Kidney (tissue), 13 donors: ENCODE measurements at regions not wholly inside any gene's neighbourhood (a gene's known extent, or its start where the extent isn't known, plus 50 kb on each side); places are given as distances from the start of the nearest gene placed in this dataset.

Experiments
- DNase-seq, 5 donors: peaks; one replicate each; pipeline ENCODE4 v3.0.0-alpha.2; 2013 to 2020
- FAIRE-seq: peaks from 2 replicates; lab custom pipeline; 2012; peaks lifted over from hg19 to GRCh38; lab: Jason Lieb, UNC
- H3K27ac ChIP-seq, 2 donors: one replicate each; pipeline ENCODE4 v1.7.0; 2013; ENCODE audit warnings: low read depth in 2 of 2, low read length in 2 of 2, inconsistent platforms in 1 of 2
- H3K27me3 ChIP-seq: one replicate; pipeline ENCODE4 v1.7.1; 2013; ENCODE audit warnings: low read length, inconsistent platforms; ENCODE audit not compliant: control insufficient read depth, insufficient read depth
- H3K36me3 ChIP-seq, 3 donors: one replicate each; pipeline versions ENCODE4 v1.7.0 to v1.7.1; 2013; ENCODE audit warnings: low read length in 3 of 3, control low read depth in 1 of 3, inconsistent platforms in 1 of 3; ENCODE audit not compliant: insufficient read depth in 3 of 3, control insufficient read depth in 2 of 3
- H3K4me1 ChIP-seq, 3 donors: one replicate each; pipeline versions ENCODE4 v1.7.0 to v1.7.1; 2013; ENCODE audit warnings: low read length in 3 of 3, inconsistent platforms in 1 of 3, low read depth in 1 of 3; ENCODE audit not compliant: control insufficient read depth in 2 of 3, insufficient read depth in 2 of 3
- H3K4me3 ChIP-seq, 3 donors: one replicate each; pipeline versions ENCODE4 v1.7.0 to v1.8.1; 2013; ENCODE audit warnings: low read length in 3 of 3, control low read depth in 1 of 3, inconsistent platforms in 1 of 3
- H3K9ac ChIP-seq, 3 donors: one replicate each; pipeline versions ENCODE4 v1.7.0 to v1.7.1; 2013; ENCODE audit warnings: low read length in 3 of 3, control low read depth in 1 of 3, inconsistent platforms in 1 of 3
- H3K9me3 ChIP-seq, 3 donors: one replicate each; pipeline versions ENCODE4 v1.7.0 to v1.7.1; 2013; ENCODE audit warnings: low read length in 3 of 3, control low read depth in 1 of 3, inconsistent platforms in 1 of 3; ENCODE audit not compliant: control insufficient read depth in 2 of 3, insufficient read depth in 1 of 3
- CTCF ChIP-seq: IDR thresholded peaks from 3 replicates; pipeline ENCODE4 v1.5.1; 2012; ENCODE audit warnings: mild to moderate bottlenecking, moderate library complexity, borderline replicate concordance; ENCODE audit not compliant: insufficient read depth; ENCODE audit errors: extremely low read depth
- intact Hi-C: fragments of 100-400 bp; cut with DNase I; formaldehyde crosslinking; loops from one replicate; pipeline ENCODE4 v1.11.1; 2022
- donor health status: control.
- donor health status: control.
- donor health status: control.
- donor health status: control.
- donor health status: control.
- donor health status: DM: yes; HTN: yes; CAD: no.
- donor health status: Normal renal cell carcinoma (clear cell type).

- no peak overlapping the region for H3K4me3 ChIP-seq
- no peaks in the 10 kb centered on the region for H3K9me3 ChIP-seq
- no peaks in the 10 kb centered on the region for H3K36me3 ChIP-seq
- no peak for TF ChIP-seq CTCF
- no peak for FAIRE-seq
- no peak overlapping the region for H3K27ac ChIP-seq
- no peak for DNase-seq
- H3K9ac ChIP-seq = no peak overlapping the region
- no peaks in the 10 kb centered on the region for H3K4me1 ChIP-seq
- H3K27me3 ChIP-seq = no peaks in the 10 kb centered on the region
- intact Hi-C loops = no loop called here
Measured at GRCh38 chr16:79543219-79543618, 57.3 kb downstream of the MAF start.

GRCh38 chr16:79542237-79542774, 58.2 kb downstream of the MAF start:
- FAIRE-seq (no peak), DNase-seq (peak in 1 of 5 donors; percentile 10)
- H3K36me3 ChIP-seq = no peaks in the 10 kb centered on the region
- intact Hi-C loops = no loop called here
- H3K4me3 ChIP-seq = no peak overlapping the region
- H3K9me3 ChIP-seq = no peaks in the 10 kb centered on the region
- H3K27ac ChIP-seq = no peak overlapping the region
- H3K9ac ChIP-seq = no peak overlapping the region
- H3K27me3 ChIP-seq = no peaks in the 10 kb centered on the region
- H3K4me1 ChIP-seq = no peaks in the 10 kb centered on the region
- no peak for TF ChIP-seq CTCF

- no peak overlapping the region for H3K27ac ChIP-seq
- no peak overlapping the region for H3K4me3 ChIP-seq
- FAIRE-seq (no peak), DNase-seq (no peak)
- H3K9me3 ChIP-seq = no peaks in the 10 kb centered on the region
- TF ChIP-seq CTCF = no peak
- H3K36me3 ChIP-seq = no peaks in the 10 kb centered on the region
- no peak overlapping the region for H3K9ac ChIP-seq
- no peaks in the 10 kb centered on the region for H3K4me1 ChIP-seq
- intact Hi-C loops = no loop called here
- H3K27me3 ChIP-seq = no peaks in the 10 kb centered on the region
Measured at GRCh38 chr16:79540825-79541595, 59.5 kb downstream of the MAF start.

GRCh38 chr16:79537584-79537983, 63.0 kb downstream of the MAF start:
- no peaks in the 10 kb centered on the region for H3K27me3 ChIP-seq
- no peaks in the 10 kb centered on the region for H3K9me3 ChIP-seq
- no peak overlapping the region for H3K4me3 ChIP-seq
- H3K4me1 ChIP-seq = no peaks in the 10 kb centered on the region
- H3K9ac ChIP-seq = no peak overlapping the region
- H3K27ac ChIP-seq = no peak overlapping the region
- no peak for DNase-seq
- no peak for TF ChIP-seq CTCF
- FAIRE-seq = no peak
- H3K36me3 ChIP-seq = no peaks in the 10 kb centered on the region
- intact Hi-C loops = no loop called here
